DMS79 treated with DMSO at 0.1 percent for 48 hours (cell line): ENCODE measurements at regions not wholly inside any gene's neighbourhood (a gene's known extent, or its start where the extent isn't known, plus 50 kb on each side); places are given as distances from the start of the nearest gene placed in this dataset.

Experiments
- DNase-seq: peaks from one replicate; lab custom pipeline; 2025; lab: John Stamatoyannopoulos, UW

GRCh38 chr2:118738524-118739308 is 108.7 kb downstream of the EN1 start:
- DNase-seq: no peak

GRCh38 chr2:118738106-118738505 is 109.3 kb downstream of the EN1 start:
- DNase-seq: no peak

GRCh38 chr2:118737684-118738083 is 109.8 kb downstream of the EN1 start:
- peak; percentile 3 for DNase-seq

GRCh38 chr2:118732432-118732831 is 115.0 kb downstream of the EN1 start:
- DNase-seq: no peak

GRCh38 chr2:118731413-118731812 is 116.0 kb downstream of the EN1 start:
- DNase-seq: no peak

- DNase-seq: peak; percentile 11
Measured at GRCh38 chr2:118730405-118730804, 117.0 kb downstream of the EN1 start.

GRCh38 chr2:118729760-118730159 is 117.7 kb downstream of the EN1 start:
- peak; percentile 11 for DNase-seq

GRCh38 chr2:118728984-118729383 is 118.5 kb downstream of the EN1 start:
- no peak for DNase-seq

- no peak for DNase-seq
Measured at GRCh38 chr2:118726821-118727220, 120.6 kb downstream of the EN1 start.

- no peak for DNase-seq
Measured at GRCh38 chr2:118723394-118723793, 124.1 kb downstream of the EN1 start.

- DNase-seq: no peak
Measured at GRCh38 chr2:118722976-118723375, 124.5 kb downstream of the EN1 start.

GRCh38 chr2:118721817-118722551 is 125.5 kb downstream of the EN1 start:
- DNase-seq: no peak

GRCh38 chr2:118720866-118721265 is 126.6 kb downstream of the EN1 start:
- DNase-seq: no peak

- DNase-seq: no peak
Measured at GRCh38 chr2:118718921-118719320, 128.5 kb downstream of the EN1 start.

- DNase-seq: no peak
Measured at GRCh38 chr2:118716102-118716501, 131.3 kb downstream of the EN1 start.

GRCh38 chr2:118714118-118714517 is 133.3 kb downstream of the EN1 start:
- no peak for DNase-seq

- DNase-seq: no peak
Measured at GRCh38 chr2:118711603-118712002, 135.8 kb downstream of the EN1 start.

GRCh38 chr2:118710481-118710880 is 137.0 kb downstream of the EN1 start:
- no peak for DNase-seq

- DNase-seq: no peak
Measured at GRCh38 chr2:118709786-118710185, 137.7 kb downstream of the EN1 start.

GRCh38 chr2:118706844-118707243 is 140.6 kb downstream of the EN1 start:
- no peak for DNase-seq

- DNase-seq: no peak
Measured at GRCh38 chr2:118706371-118706770, 141.1 kb downstream of the EN1 start.

GRCh38 chr2:118705032-118705431 is 142.4 kb downstream of the EN1 start:
- DNase-seq: no peak

GRCh38 chr2:118699447-118700175 is 147.8 kb downstream of the EN1 start:
- no peak for DNase-seq
